HG03103 (cell line): ENCODE measurements at regions not wholly inside any gene's neighbourhood (a gene's known extent, or its start where the extent isn't known, plus 50 kb on each side); places are given as distances from the start of the nearest gene placed in this dataset.

Experiments
- ATAC-seq: cut with Tn5 transposase; IDR thresholded peaks from one replicate; pipeline ENCODE4 v1.9.1; 2021; ENCODE audit warnings: low read depth; ENCODE audit not compliant: unreplicated experiment

DNA sequence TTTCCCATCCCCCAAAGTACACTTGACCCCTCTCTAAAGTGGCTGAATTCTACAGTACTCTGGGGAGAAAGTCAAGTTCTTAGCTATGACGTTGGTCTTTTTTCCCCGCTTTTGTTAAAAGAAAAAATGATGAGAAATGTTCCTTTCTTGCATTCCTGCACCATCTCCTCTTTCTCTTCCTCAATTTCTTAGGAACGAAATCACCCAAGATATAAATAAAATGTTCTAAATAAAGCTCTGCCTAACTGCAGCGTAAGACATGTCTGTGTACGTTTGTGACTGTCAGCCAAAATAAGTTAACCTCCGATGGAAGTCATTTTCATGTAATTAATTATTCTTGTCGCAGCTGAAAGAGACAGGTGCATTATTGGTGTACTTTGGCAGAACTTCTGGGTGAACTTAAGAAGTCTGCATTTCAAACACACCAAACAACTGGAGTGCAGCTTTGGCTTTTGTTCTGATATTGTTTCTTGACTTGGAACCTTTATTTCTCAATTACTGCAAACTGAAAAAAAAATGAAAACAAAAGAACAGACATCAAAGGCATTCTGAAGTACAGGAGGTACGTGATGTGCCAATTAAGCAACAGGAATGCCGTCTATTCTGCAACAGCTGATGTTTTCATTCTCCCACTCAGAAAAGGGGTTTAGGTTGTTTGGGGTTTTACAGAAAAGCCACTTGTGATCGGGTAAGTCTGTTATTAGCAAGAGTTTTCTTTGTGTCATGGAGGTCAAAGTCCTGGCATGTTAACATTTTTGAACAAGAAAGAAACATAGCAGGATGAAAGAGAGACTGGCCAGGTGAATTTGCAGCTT is 82.4 kb upstream of the SDK1 start:
- no peak for ATAC-seq

- ATAC-seq, result no peak
Measured at GRCh38 chr7:3229904-3230470, 71.1 kb upstream of the SDK1 start.

- no peak for ATAC-seq
Measured at GRCh38 chr7:3230908-3231307, 70.1 kb upstream of the SDK1 start.

- ATAC-seq, result no peak
Measured at GRCh38 chr7:3232228-3232627, 68.8 kb upstream of the SDK1 start.

- no peak for ATAC-seq
Measured at GRCh38 chr7:3233301-3233700, 67.8 kb upstream of the SDK1 start.

GRCh38 chr7:3234051-3234450 is 67.0 kb upstream of the SDK1 start:
- no peak for ATAC-seq

DNA sequence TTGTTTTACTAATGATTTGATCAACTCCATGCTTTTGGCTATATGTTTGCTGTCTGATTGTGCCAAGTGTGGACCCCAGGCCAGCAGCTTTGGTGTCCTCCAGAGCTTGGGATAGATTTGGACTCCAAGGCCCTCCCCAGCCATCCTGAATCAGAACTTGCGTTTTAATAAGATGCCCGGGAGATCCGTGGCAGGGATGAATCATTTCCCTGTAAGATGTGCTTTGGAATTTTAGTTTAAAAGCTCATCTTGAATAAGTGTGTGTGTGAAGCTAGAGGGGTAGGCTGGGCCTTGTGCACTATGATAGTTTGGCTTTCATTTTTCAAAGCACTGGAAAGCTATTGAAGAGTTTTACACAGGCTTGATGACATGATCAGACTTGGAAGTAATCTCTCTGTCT is 66.2 kb upstream of the SDK1 start:
- no peak for ATAC-seq

- no peak for ATAC-seq
Measured at GRCh38 chr7:3235322-3235721, 65.7 kb upstream of the SDK1 start.

DNA sequence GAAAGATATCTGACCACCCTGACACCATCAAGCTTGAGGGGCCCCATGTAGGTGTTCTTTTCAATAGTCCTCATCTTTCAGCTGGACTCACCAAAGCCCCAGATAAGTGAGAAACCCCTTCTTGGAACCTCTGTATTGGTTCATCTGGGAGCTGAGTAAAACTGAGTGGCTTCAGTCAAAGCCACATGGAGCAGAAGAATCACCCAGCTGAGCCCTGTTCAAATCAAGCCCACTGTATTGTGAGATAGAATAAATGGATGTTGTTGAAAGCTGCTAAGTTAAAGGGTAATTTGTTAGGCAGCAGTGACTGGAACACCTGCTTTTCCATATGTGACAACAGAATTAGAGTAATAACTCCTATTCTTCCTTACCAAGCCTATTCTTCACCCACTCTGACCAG is 64.8 kb upstream of the SDK1 start:
- ATAC-seq, result no peak

DNA sequence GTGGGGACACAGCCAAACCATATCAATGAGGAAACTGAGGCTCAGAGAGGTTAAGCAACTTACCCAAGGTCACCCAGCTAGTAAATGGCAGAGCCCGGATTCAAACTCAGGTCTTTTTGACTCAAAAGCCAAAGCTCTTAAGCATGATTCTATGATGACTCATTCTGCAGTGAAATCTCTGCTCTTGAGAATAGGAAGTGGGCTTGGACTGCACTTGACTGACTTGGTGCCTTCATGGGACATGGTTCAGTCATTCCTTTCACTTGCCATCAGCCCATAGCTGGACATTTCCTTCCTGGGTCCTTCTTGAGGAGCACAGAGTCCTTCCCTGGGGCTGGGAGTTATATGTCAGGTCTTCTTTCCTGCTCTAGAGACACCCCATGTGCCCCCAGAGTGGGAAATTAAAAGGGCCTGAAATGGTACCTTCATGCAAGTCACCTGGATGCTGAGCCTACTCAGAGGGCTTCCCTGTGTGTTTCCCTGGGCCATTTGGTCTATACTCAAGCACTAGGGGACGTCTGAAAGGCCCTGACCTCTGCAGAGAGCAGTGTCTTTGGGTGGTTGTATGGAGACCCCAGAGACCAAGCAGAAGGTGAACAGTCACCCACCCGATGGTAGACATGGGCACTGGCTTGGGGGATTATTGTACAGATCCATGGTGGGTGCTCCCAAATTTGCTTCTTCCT is 62.4 kb upstream of the SDK1 start:
- no peak for ATAC-seq

DNA sequence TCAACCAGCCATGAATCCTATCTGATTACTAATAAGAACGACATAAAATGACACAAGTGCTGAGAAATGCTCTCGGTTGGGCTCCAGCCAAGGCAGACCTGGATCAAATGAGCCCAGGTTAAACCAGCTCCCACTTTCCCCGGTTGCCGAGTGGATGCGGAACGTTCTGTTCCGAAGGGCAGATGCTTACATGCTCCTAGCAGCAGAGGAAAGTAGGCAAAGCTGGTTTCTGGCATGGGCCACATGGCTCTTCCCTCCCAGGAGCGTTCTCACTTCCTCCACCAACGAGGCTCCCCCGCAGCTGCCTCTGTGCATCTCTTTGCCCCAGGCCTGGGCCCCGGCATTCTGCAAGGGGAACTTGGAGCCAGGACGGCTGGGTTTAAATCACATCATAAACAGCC is 61.8 kb upstream of the SDK1 start:
- no peak for ATAC-seq

GRCh38 chr7:3240826-3241430 is 60.1 kb upstream of the SDK1 start:
- no peak for ATAC-seq

DNA sequence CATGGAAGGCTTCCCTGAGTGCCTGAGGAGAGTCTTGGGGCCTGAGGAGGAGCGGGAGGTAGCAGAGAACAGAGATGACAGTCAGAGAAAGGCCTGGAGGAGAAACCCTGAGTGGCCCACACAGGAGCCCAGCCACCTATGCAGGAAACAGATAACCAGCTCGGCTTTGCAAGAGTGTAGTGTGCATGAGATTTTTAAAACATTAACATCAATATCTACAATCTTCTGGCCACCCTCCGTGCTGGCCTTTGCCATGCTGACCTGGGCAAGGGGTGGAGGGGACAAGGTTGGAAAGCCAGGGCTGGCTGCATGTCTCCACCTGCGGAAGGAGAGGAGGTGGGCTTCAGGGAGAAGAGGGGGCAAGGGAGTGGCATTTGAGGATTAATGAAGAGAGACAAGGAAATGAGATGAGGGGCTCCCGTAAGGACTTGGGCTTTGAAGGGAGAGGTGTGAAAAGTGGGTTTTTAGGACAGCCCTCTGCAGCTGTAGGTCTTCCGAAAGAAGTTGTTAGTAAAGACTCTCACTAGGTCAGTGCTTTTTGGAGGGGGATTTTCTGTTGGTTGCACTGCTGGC is 59.3 kb upstream of the SDK1 start:
- no peak for ATAC-seq

DNA sequence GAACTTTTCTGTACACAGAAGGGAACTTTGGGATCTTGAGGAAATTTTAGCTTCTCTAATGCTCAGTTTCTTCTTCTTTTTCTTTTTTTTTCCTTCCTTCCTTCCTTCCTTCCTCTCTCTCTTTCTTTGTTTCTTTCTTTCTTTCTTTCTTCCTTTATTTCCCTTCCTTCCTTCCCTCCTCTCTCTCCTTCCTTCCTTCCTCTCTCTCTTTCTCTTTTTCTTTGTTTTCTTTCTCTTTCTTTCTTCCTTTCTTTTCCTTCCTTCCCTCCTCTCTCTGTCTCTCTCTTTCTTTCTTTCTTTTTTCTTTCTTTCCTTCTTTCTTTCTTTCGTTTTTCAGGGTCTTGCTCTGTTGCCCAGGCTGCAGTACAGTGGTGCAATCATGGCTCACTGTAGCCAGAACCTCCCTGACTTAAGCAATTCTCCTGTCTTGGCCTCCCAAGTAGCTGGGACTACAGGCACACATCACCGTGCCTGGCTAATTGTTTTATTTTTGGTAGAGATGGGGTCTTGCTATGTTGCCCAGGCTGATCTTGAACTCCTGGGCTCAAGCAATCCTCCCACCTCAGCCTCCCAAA is 58.6 kb upstream of the SDK1 start:
- ATAC-seq, result no peak

DNA sequence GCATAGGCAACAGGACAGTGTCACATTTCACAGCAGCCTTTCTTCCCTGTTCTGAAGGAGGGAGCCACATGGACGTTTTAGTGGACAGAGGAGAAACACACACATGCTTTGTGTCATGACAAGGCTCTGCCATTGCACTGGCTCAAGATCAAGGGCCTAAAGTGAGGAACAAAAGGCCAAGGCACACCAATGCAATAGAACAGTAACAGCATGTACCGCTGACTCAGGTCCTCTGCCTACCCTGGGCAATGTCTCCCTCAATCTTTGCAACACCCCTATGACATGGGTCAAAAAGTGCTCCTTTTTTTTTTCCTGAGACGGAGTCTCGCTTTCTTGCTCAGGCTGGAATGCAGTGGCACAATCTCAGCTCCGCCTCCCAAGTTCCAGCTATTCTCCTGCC is 57.8 kb upstream of the SDK1 start:
- no peak for ATAC-seq

- no peak for ATAC-seq
Measured at GRCh38 chr7:3243680-3244079, 57.4 kb upstream of the SDK1 start.

DNA sequence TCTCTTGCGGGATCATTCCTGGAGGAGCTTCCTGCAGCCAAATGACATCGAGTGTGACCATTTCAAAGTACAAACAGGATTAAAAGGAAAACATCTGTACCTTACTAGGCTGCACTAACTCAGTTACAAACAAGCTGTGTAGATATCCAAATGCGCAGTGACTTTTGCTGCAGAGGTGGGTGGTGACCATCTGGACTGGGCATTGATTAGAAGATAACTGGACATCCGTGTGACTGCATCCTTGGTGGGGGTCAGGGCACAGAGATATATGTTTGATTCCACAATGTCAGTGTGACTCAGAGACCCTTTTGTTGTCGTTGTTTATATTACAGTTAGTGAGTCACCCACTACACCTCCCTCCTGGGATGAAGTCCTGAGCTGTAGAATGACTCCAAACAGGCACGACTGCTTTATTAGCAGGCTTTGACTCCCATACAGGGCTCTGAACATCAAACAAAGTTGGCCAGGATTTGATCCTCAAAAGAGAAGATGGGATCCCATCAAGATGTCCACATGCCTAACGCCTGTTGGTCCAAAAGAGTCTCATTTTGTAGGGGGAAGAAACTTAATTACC is 56.7 kb upstream of the SDK1 start:
- no peak for ATAC-seq

- no peak for ATAC-seq
Measured at GRCh38 chr7:3245077-3245476, 56.0 kb upstream of the SDK1 start.

DNA sequence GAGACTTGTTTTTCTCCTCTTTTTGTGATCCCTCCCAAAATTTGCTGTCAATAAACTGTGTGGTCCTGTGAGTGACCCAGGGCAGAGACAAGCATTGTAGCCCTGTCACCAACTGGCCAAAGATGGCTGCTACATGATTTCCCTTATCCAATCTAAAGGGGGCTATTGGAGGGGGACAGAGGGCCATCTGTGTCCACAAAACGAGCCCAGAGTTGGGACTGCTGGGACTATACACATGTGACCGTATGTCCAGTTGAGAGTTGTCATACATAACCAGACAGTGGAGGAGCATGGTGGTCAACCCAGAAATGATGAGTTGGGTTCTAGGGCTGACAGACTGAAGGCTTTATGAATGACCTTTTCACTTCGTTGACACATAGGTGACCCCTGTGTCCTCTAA is 55.3 kb upstream of the SDK1 start:
- no peak for ATAC-seq

- ATAC-seq, result no peak
Measured at GRCh38 chr7:3246127-3246526, 54.9 kb upstream of the SDK1 start.

- no peak for ATAC-seq
Measured at GRCh38 chr7:3246651-3247050, 54.4 kb upstream of the SDK1 start.
